GM12878 (cell line): ENCODE measurements at regions not wholly inside any gene's neighbourhood (a gene's known extent, or its start where the extent isn't known, plus 50 kb on each side); places are given as distances from the start of the nearest gene placed in this dataset.

Experiments used
- ATAC-seq: fragments of 200-7000 bp; cut with Tn5 transposase; 3 replicates; pipeline ENCODE4 v1.9.1; 2020; ENCODE audit warnings: mild to moderate bottlenecking, moderate library complexity
- BruUV-seq: library from RNA; stranded (reverse); fragments of 400-500 nt; replicated peaks from 2 replicates; lab custom pipeline; 2021; lab: Mats Ljungman, UMichigan
- CTCF ChIA-PET: fragments of 300-600 bp; sonication (Branson Sonifier 250); formaldehyde crosslinking; extraction: SDS; loops from one replicate; lab custom pipeline; 2021; ENCODE audit warnings: inconsistent platforms; lab: Yijun Ruan, JAX
- POLR2A ChIA-PET: fragments of 350-600 bp; formaldehyde crosslinking; extraction: SDS; loops from one replicate; lab custom pipeline; 2021; ENCODE audit warnings: inconsistent platforms; lab: Charles Lee
- RAD21 ChIA-PET: fragments of 300-600 bp; sonication (Branson Sonifier 250); formaldehyde crosslinking; loops from one replicate; lab custom pipeline; 2023; ENCODE audit warnings: antibody characterized with exemption; ENCODE audit not compliant: unreplicated experiment; lab: Charles Lee
- SMC1A ChIA-PET: fragments of 300-600 bp; sonication (Branson Sonifier 250); formaldehyde crosslinking; loops from one replicate; lab custom pipeline; 2023; ENCODE audit not compliant: unreplicated experiment, uncharacterized antibody; lab: Charles Lee
- DNase-seq: peaks from one replicate; pipeline ENCODE4 v3.0.0-alpha.2; 2011; ENCODE audit warnings: low read depth, low spot score
- FAIRE-seq: peaks from 3 replicates; lab custom pipeline; 2011; peaks lifted over from hg19 to GRCh38; lab: Jason Lieb, UNC
- H2AFZ ChIP-seq: 2 replicates; pipeline ENCODE4 v1.6.0; 2011; ENCODE audit warnings: low read depth, low read length, control low read depth; ENCODE audit not compliant: control insufficient read depth
- H3K27ac ChIP-seq: 2 replicates; pipeline ENCODE4 v1.5.1; 2011; ENCODE audit warnings: control low read depth; ENCODE audit not compliant: control insufficient read depth, insufficient read depth
- H3K27me3 ChIP-seq, 2 experiments: replicated peaks in 1 of 2; 2 replicates each; pipeline versions ENCODE4 v1.6.0 to v1.6.1; 2011; ENCODE audit warnings: low read length in 1 of 2; ENCODE audit not compliant: control insufficient read depth in 2 of 2, insufficient read depth in 2 of 2
- H3K36me3 ChIP-seq, 2 experiments: 2 replicates each; pipeline ENCODE4 v1.5.1; 2011; ENCODE audit warnings: low read length in 1 of 2; ENCODE audit not compliant: control insufficient read depth in 2 of 2, insufficient read depth in 2 of 2
- H3K4me1 ChIP-seq: 2 replicates; pipeline ENCODE4 v1.6.1; 2011; ENCODE audit warnings: mild to moderate bottlenecking, low read length, moderate library complexity, mixed read lengths; ENCODE audit not compliant: control insufficient read depth, insufficient read depth
- H3K4me2 ChIP-seq: 2 replicates; pipeline ENCODE4 v1.6.0; 2011; ENCODE audit warnings: control low read depth; ENCODE audit not compliant: control insufficient read depth, insufficient read depth
- H3K4me3 ChIP-seq: fragments of 200-600 bp; sonication (generic); 2 replicates; pipeline ENCODE4 v1.5.1; 2016
- H3K79me2 ChIP-seq: 2 replicates; pipeline ENCODE4 v1.6.0; 2011; ENCODE audit warnings: low read length; ENCODE audit not compliant: control insufficient read depth, insufficient read depth
- H3K9ac ChIP-seq: 2 replicates; pipeline ENCODE4 v1.8.0; 2011; ENCODE audit warnings: low read length, control low read depth, mixed read lengths; ENCODE audit not compliant: control insufficient read depth, insufficient read depth
- H3K9me3 ChIP-seq: replicated peaks from 3 replicates; pipeline ENCODE4 v1.5.1; 2011; ENCODE audit warnings: mild to moderate bottlenecking, low read length; ENCODE audit not compliant: control insufficient read depth, insufficient read depth
- H4K20me1 ChIP-seq: 2 replicates; pipeline ENCODE4 v1.6.0; 2011; ENCODE audit not compliant: control insufficient read depth, insufficient read depth
- BHLHE40 ChIP-seq, 2 experiments: fragments of 450-650 bp in 1 of 2; IDR thresholded peaks; 2 replicates each; pipeline ENCODE4 v1.6.1; 2011 to 2017; ENCODE audit warnings: low read depth in 2 of 2, borderline replicate concordance in 1 of 2, improper control_type of control experiment in 1 of 2, low read length in 1 of 2, mild to moderate bottlenecking in 1 of 2
- ESRRA ChIP-seq: IDR thresholded peaks from 2 replicates; pipeline ENCODE4 v1.6.1; 2012; ENCODE audit warnings: mild to moderate bottlenecking, low read length, improper control_type of control experiment
- JUNB ChIP-seq: IDR thresholded peaks from 2 replicates; pipeline ENCODE4 v1.6.1; 2016; ENCODE audit warnings: antibody characterized with exemption, mild to moderate bottlenecking
- NFYB ChIP-seq: IDR thresholded peaks from 2 replicates; pipeline ENCODE4 v1.6.1; 2011; ENCODE audit warnings: low read depth, mild to moderate bottlenecking, low read length, improper control_type of control experiment, moderate library complexity; ENCODE audit not compliant: insufficient read depth
- RUNX3 ChIP-seq: IDR thresholded peaks from 2 replicates; pipeline ENCODE4 v1.6.1; 2012; ENCODE audit warnings: low read length, inconsistent platforms
- STAT1 ChIP-seq: fragments of 450-650 bp; conservative IDR thresholded peaks from 2 replicates; pipeline ENCODE4 v1.6.1; 2014; ENCODE audit warnings: antibody characterized with exemption, mild to moderate bottlenecking
- SUZ12 ChIP-seq: fragments of 200-600 bp; sonication (generic); IDR thresholded peaks from one replicate; pipeline ENCODE4 v1.6.1; 2018; ENCODE audit warnings: antibody characterized with exemption, mild to moderate bottlenecking; ENCODE audit not compliant: unreplicated experiment
- WGBS: methylation state at CpG from one replicate; pipeline ENCODE4 v1.1.6; 2016; ENCODE audit warnings: low lambda C conversion rate; ENCODE audit not compliant: insufficient replicate concordance, insufficient coverage; ENCODE audit errors: missing lambda C conversion rate; 5-methylcytosine and 5-hydroxymethylcytosine counted together
- in situ Hi-C: fragments of 300-500 bp; cut with MboI; formaldehyde crosslinking; loops from 9 replicates; pipeline ENCODE4 v1.14.3; 2018; ENCODE audit warnings: mixed read lengths
- intact Hi-C: fragments of 100-400 bp; cut with micrococcal nuclease; formaldehyde crosslinking; loops from one replicate; pipeline ENCODE4 v1.14.2; 2022; ENCODE audit not compliant: unreplicated experiment
- TF ChIP-seq, protein P1 (sequence below): fragments of 450-650 bp; IDR thresholded peaks from 2 replicates; pipeline ENCODE4 v1.6.1; 2018; ENCODE audit warnings: borderline replicate concordance, mild to moderate bottlenecking; ENCODE audit not compliant: partially characterized antibody
- TF ChIP-seq, protein P2 (sequence below): fragments of 450-650 bp; IDR thresholded peaks from 2 replicates; pipeline ENCODE4 v1.6.1; 2016; ENCODE audit warnings: mild to moderate bottlenecking
- TF ChIP-seq, protein P3 (sequence below): IDR thresholded peaks from 2 replicates; pipeline ENCODE4 v1.6.1; 2012; ENCODE audit warnings: low read depth, low read length, improper control_type of control experiment
- TF ChIP-seq, protein P4 (sequence below), 3 experiments: IDR thresholded peaks in 2 of 3; conservative IDR thresholded peaks in 1 of 3; 2 replicates each; pipeline ENCODE4 v1.5.1; 2011; ENCODE audit warnings: low read depth in 3 of 3, low read length in 3 of 3, mild to moderate bottlenecking in 3 of 3, control low read depth in 2 of 3, moderate library complexity in 2 of 3, inconsistent platforms in 1 of 3, mixed read lengths in 1 of 3; ENCODE audit not compliant: control insufficient read depth in 2 of 3, insufficient read depth in 1 of 3; ENCODE audit errors: extremely low read depth in 1 of 3
- TF ChIP-seq, protein P5 (sequence below): IDR thresholded peaks from 2 replicates; pipeline ENCODE4 v1.6.1; 2011; ENCODE audit warnings: borderline replicate concordance, low read depth, mild to moderate bottlenecking, moderate library complexity, low read length; ENCODE audit not compliant: insufficient read depth, poor library complexity, severe bottlenecking

DNA sequence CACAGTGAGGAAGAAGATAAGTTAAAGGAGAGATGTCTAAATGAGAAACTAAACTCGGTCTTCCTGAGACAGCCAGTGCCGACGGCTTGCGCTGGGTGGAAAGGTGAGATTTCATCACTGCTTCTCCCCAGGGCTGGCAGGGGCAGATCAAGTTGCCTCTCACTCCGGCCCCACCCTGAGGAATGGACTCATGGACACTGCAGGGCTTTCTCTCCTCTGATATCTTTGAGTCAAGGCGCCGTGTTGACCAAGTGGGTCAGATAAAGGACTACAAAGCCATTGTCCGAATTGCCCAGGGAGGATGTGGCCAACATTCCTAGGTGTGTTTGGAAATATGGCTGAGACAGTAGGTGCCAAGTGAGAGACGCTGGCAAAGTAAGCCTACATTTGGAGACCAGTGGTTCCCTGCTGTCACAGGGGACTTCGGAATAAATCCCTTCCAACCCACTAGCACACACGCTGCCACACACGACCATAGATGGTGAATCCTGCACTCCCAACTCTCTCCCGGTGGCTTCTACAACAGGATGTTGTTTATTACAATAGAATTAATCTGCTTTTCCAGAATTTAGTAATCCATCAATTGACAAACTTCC lies 156.5 kb upstream of the TSC22D1 start (continued):
- TF ChIP-seq, protein P1, sequence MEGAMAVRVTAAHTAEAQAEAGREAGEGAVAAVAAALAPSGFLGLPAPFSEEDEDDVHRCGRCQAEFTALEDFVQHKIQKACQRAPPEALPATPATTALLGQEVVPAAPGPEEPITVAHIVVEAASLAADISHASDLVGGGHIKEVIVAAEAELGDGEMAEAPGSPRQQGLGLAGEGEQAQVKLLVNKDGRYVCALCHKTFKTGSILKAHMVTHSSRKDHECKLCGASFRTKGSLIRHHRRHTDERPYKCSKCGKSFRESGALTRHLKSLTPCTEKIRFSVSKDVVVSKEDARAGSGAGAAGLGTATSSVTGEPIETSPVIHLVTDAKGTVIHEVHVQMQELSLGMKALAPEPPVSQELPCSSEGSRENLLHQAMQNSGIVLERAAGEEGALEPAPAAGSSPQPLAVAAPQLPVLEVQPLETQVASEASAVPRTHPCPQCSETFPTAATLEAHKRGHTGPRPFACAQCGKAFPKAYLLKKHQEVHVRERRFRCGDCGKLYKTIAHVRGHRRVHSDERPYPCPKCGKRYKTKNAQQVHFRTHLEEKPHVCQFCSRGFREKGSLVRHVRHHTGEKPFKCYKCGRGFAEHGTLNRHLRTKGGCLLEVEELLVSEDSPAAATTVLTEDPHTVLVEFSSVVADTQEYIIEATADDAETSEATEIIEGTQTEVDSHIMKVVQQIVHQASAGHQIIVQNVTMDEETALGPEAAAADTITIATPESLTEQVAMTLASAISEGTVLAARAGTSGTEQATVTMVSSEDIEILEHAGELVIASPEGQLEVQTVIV, result no peak
- no peak for TF ChIP-seq ESRRA
- TF ChIP-seq STAT1, result no peak

DNA sequence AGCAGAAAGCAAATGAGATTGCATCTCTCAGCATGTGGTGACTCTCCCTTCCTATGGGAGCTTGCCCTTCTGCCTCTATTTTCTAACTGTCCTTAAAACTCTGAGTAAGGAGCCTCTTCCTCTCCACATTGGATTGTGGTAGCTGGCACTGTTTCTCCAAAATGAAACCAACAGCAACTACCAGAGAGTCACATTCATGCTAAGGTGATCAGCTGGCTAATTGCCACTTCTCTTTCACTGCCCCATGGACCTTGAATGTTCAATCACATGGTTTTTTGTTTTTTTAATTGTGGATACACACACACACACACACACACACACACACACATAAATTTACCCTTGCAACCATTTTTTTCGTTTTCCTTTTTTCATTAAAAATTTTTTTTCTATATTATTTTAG lies 154.7 kb upstream of the TSC22D1 start:
- FAIRE-seq, result no peak
- Histone ChIP-seq H3K27me3 (no peaks in the 10 kb centered on the region; a peak in 1 of 4 replicates), H3K4me2 (no peak overlapping the region), H3K9me3 (no peaks in the 10 kb centered on the region), H3K4me3 (no peak overlapping the region), H3K79me2 (no peaks in the 10 kb centered on the region), H3K9ac (no peak overlapping the region), H3K4me1 (no peaks in the 10 kb centered on the region), H3K36me3 (no peaks in the 10 kb centered on the region), H2AFZ (no peak overlapping the region), H3K27ac (no peak overlapping the region), H4K20me1 (no peaks in the 10 kb centered on the region)
- ChIA-PET POLR2A (no interaction called here), CTCF (no interaction called here), RAD21 (no interaction called here), SMC1A (interaction anchor here (1.5 kb wide), 1 partner anchor 137 kb away, joined by 3 read pairs; no protein-coding TSS in a partner anchor)
- ATAC-seq, result no peak
- 0% methylated on average over 1 of the region's 1 CpG for WGBS
- no TSS peak for BruUV-seq
- in situ Hi-C loops (no loop called here), intact Hi-C loops (no loop called here)
- DNase-seq, result no peak
- no peak for TF ChIP-seq RUNX3
- TF ChIP-seq NFYB, result no peak
- TF ChIP-seq, protein P2, sequence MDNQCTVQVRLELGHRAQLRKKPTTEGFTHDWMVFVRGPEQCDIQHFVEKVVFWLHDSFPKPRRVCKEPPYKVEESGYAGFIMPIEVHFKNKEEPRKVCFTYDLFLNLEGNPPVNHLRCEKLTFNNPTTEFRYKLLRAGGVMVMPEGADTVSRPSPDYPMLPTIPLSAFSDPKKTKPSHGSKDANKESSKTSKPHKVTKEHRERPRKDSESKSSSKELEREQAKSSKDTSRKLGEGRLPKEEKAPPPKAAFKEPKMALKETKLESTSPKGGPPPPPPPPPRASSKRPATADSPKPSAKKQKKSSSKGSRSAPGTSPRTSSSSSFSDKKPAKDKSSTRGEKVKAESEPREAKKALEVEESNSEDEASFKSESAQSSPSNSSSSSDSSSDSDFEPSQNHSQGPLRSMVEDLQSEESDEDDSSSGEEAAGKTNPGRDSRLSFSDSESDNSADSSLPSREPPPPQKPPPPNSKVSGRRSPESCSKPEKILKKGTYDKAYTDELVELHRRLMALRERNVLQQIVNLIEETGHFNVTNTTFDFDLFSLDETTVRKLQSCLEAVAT, result no peak
- TF ChIP-seq, protein P3, sequence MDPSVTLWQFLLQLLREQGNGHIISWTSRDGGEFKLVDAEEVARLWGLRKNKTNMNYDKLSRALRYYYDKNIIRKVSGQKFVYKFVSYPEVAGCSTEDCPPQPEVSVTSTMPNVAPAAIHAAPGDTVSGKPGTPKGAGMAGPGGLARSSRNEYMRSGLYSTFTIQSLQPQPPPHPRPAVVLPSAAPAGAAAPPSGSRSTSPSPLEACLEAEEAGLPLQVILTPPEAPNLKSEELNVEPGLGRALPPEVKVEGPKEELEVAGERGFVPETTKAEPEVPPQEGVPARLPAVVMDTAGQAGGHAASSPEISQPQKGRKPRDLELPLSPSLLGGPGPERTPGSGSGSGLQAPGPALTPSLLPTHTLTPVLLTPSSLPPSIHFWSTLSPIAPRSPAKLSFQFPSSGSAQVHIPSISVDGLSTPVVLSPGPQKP, result no peak
- TF ChIP-seq, protein P4, sequence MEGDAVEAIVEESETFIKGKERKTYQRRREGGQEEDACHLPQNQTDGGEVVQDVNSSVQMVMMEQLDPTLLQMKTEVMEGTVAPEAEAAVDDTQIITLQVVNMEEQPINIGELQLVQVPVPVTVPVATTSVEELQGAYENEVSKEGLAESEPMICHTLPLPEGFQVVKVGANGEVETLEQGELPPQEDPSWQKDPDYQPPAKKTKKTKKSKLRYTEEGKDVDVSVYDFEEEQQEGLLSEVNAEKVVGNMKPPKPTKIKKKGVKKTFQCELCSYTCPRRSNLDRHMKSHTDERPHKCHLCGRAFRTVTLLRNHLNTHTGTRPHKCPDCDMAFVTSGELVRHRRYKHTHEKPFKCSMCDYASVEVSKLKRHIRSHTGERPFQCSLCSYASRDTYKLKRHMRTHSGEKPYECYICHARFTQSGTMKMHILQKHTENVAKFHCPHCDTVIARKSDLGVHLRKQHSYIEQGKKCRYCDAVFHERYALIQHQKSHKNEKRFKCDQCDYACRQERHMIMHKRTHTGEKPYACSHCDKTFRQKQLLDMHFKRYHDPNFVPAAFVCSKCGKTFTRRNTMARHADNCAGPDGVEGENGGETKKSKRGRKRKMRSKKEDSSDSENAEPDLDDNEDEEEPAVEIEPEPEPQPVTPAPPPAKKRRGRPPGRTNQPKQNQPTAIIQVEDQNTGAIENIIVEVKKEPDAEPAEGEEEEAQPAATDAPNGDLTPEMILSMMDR (IDR thresholded peaks at IDR 0.05 in 2 of 3, conservative IDR thresholded peaks at IDR 0.05 in 1 of 3; ENCODE audit: control insufficient read depth in 2 of 3, extremely low read depth in 1 of 3, insufficient read depth in 1 of 3, low read depth in 3 of 3, low read length in 3 of 3), result no peak
- no peak for TF ChIP-seq JUNB
- TF ChIP-seq BHLHE40 (IDR thresholded peaks at IDR 0.05; ENCODE audit: borderline replicate concordance in 1 of 2, low read depth in 2 of 2, low read length in 1 of 2), result no peak
- TF ChIP-seq SUZ12, result no peak
- TF ChIP-seq, protein P5, sequence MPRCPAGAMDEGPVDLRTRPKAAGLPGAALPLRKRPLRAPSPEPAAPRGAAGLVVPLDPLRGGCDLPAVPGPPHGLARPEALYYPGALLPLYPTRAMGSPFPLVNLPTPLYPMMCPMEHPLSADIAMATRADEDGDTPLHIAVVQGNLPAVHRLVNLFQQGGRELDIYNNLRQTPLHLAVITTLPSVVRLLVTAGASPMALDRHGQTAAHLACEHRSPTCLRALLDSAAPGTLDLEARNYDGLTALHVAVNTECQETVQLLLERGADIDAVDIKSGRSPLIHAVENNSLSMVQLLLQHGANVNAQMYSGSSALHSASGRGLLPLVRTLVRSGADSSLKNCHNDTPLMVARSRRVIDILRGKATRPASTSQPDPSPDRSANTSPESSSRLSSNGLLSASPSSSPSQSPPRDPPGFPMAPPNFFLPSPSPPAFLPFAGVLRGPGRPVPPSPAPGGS, result no peak
